ENCODE measurements at regions not wholly inside any gene's neighbourhood (a gene's known extent, or its start where the extent isn't known, plus 50 kb on each side); places are given as distances from the start of the nearest gene placed in this dataset.

GRCh38 chr9:106724566-106724965 lies 138.4 kb upstream of the ZNF462 start:
- no peak for DNase-seq

- DNase-seq: no peak
Observed at GRCh38 chr9:106726070-106726815, 136.7 kb upstream of the ZNF462 start.

DNA sequence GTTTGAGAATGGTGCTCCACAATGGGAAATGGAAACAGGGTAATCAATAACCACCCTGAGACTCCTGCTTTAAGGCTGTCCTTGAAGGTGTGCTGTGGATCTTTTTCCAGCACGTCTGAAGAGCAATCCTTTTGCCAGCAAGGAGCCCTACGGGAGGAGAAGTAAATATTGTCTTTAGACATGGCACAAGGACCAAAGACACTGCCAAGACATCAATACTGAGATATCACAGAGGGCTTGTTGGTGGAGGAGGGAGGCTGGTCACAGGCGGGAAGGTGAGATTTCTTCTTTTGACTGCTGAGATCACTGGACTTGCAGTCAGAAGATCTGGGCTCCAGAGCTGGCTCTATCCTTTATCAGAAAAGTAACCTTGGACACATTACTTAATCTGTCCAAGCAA lies 135.0 kb upstream of the ZNF462 start:
- no peak for DNase-seq

DNA sequence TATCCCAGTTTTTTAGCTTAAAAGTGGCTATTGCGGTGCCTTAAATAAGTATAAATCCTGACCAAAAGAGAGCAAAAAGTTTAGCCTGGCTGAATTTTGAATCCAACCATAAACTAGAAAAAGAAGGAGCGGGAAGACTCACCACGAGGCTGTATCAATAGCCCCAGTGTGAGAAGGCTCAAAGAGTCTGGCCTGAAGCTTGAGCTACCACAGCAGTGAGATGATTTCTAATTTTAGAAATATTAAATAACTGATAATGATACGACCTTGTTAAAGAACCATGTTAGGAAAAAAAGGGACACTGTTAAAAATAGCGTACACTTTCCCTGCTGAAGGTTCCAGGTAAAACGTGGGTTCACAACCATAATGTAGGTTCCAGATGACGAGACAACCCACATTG lies 134.1 kb upstream of the ZNF462 start:
- no peak for DNase-seq

- peak; percentile 60 for DNase-seq
Observed at GRCh38 chr9:106731910-106732309, 131.1 kb upstream of the ZNF462 start.

- no peak for DNase-seq
Observed at GRCh38 chr9:106733828-106734380, 129.1 kb upstream of the ZNF462 start.

DNA sequence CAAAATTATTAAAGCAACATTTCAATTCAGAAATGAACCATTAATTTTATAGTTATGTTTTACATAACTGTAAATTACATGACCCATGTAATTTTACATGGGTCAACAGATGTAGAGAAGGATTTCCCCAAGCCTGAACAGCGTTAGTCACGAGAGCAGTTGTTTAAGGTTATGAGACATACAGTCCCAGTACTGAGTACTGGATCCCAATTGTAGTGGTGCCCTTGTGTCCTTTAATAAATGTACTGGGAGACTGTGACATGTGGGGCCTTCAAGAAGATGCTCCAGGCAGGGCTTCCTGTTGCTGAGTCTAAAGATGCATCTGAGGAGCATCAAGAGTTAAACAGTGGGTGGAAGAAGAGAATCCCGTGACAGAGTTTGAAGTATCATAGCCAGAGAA lies 125.5 kb upstream of the ZNF462 start:
- no peak for DNase-seq

GRCh38 chr9:106738109-106738508 lies 124.9 kb upstream of the ZNF462 start:
- DNase-seq: no peak

- no peak for DNase-seq
Observed at GRCh38 chr9:106745457-106745856, 117.5 kb upstream of the ZNF462 start.

DNA sequence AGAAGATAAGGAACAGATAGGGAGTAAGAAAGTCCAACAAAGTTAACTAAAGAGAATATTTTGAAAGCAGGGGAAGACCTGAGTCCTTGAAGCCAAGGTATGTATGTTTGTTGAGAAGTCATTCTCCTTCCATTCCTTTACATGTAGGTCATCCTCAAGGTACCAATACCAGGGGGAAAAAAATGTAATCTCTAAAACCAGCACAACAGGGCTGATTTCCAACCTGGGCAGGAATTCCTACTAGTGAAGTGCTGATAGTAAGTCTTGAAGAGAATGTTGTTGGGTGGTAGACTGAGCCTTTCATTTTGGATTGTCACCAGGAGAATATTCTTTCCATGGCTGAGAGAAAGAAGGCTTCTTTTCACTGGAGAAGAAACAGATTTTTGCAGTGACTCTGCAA lies 117.1 kb upstream of the ZNF462 start:
- no peak for DNase-seq

DNA sequence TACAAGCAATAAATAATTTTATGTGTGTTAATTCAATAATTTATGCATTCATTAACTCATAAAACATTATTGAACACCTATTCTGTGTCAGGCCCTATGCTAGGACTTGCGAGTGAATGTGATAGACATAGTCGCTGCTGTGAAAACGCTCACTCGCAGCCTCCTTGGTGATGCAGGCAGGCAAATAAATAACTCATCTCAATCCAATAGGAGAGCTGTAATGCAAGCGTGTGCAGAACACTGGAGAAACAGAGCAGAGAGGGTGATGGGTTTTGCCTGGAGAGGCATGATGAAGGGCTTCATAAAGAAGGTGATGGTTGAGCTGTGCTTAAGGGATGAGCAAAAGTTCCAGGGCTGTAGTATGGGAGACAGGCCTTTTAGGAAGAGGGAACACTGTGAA lies 111.3 kb upstream of the ZNF462 start:
- no peak for DNase-seq

- no peak for DNase-seq
Observed at GRCh38 chr9:106752581-106752980, 110.4 kb upstream of the ZNF462 start.

GRCh38 chr9:106753155-106753671 lies 109.8 kb upstream of the ZNF462 start:
- DNase-seq: no peak

DNA sequence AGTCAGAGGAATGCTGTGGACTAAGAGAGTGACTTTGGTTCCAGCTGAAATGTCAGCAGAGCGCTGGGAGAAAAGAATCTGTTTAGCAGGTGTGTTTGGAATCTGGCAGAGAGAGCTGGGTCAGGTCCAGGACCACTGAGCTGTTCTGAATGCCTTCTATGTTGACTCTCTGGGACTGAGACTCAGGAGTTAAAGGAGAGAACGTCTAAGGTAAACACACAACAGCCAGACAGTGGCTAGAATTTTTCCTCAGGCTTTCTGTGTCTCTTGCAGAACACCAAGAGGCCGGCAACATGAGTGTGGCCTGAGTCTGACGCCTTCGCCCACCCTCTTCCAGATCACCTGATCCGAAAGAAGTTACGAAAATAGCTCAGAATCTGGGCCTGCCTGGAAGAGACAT lies 107.2 kb upstream of the ZNF462 start:
- DNase-seq: no peak

DNA sequence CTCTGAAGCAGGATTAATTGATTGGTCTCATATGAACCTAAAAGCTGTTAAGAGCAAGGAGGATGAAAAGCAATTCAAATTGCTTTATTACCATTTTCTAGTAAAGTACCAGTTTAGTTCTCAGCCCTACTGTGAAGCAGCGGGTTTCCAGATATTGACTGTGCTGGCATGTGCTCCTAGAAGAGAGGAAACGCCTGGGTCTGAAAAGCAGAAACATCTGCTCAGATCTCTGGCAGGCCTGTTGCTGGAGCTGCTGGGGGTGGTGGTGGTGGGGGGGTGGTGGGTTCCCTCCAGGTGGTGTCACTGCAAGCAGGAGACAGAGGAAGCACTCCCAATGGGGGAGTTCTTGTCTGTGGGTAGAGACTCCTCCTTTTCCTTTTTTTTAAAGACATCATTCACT lies 105.5 kb upstream of the ZNF462 start:
- no peak for DNase-seq

- DNase-seq: no peak
Observed at GRCh38 chr9:106758911-106759310, 104.1 kb upstream of the ZNF462 start.

- DNase-seq: no peak
Observed at GRCh38 chr9:106761493-106761892, 101.5 kb upstream of the ZNF462 start.

DNA sequence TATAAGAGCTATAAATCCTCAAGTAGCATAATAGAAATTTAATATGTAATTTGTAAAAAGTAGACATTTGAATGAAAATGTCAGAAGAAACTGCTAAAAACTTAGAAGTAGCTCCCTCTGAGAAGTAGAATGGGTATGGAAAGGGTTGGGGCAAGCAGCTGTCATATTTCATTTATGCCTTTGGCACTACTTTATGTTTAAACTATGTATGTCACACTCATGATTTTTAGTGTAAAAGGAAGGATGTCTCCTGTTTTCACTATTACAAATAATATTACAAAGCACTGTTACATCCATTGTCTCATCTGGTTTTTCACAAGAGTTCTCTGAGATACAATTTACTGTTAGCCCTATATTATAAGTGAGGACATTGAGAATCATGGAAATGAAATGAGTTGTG lies 96.3 kb upstream of the ZNF462 start:
- no peak for DNase-seq

- peak; percentile 49 for DNase-seq
Observed at GRCh38 chr9:106769331-106769730, 93.6 kb upstream of the ZNF462 start.

GRCh38 chr9:106771608-106772007 lies 91.4 kb upstream of the ZNF462 start:
- no peak for DNase-seq

- DNase-seq: no peak
Observed at GRCh38 chr9:106772523-106773290, 90.3 kb upstream of the ZNF462 start.

GRCh38 chr9:106773750-106774149 lies 89.2 kb upstream of the ZNF462 start:
- no peak for DNase-seq

DNA sequence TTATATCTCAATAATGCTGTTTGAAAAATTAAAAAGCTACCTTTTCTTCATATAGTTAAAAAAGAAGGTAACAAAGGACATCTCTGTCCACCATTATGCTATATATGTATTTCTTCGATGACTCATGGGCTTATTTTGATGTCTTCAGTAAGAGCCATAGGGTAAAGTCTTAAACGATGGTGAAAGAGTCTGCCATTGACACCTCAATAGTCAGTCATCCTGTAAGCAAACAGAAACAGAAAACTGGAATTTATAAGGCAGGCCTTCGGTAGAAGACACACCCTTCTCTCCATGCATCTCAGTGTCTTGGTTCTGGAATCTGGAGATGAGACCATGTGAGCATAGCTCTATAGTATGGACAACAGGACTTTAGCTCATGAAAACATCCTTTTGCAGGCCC lies 87.0 kb upstream of the ZNF462 start:
- no peak for DNase-seq

DNA sequence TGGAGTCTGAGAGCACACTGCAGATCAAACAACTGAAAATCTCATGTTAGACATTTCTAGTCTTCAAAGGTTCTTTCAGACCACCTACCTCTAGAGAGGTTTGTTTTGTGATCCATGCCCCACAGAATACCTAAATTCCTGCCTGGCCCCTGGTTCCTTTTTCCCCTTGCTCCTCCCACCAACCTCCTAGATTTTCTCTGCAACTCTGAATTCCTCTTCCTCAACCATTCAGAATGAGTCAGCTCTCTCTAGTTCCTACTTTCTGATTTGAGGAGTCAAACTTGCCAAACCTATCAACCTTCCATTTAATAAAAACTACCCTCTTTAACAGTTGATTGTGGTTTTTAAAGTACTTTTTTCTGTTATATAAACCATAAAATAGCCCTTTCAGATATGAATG lies 83.2 kb upstream of the ZNF462 start:
- no peak for DNase-seq
